GM21515 (cell line): ENCODE measurements at regions not wholly inside any gene's neighbourhood (a gene's known extent, or its start where the extent isn't known, plus 50 kb on each side); places are given as distances from the start of the nearest gene placed in this dataset.
"Not testable (repeated sequence)": the region's sequence is repeated elsewhere in the genome, so short reads cannot be mapped to it uniquely, and the experiment has no call there.

Experiments
- ATAC-seq: cut with Tn5 transposase; IDR thresholded peaks from one replicate; pipeline ENCODE4 v1.9.1; 2021; ENCODE audit not compliant: unreplicated experiment

DNA sequence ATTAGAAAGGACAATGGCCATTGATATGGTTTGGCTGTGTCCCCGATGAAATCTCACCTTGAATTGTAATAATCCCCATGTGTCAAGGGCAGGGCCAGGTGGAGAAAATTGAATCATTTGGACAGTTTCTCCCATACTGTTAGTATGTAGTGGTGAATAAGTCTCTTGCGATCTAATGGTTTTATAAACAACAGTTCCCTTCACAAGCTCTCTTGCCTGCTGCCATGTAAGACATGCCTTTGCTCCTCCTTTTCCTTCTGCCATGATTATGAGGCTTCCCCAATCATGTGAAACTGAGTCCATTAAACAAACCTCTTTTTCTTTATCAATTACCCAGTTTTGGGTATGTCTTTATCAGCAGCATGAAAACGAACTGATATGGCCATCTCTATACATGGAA is 302.7 kb downstream of the SFMBT2 start:
- no peak for ATAC-seq

DNA sequence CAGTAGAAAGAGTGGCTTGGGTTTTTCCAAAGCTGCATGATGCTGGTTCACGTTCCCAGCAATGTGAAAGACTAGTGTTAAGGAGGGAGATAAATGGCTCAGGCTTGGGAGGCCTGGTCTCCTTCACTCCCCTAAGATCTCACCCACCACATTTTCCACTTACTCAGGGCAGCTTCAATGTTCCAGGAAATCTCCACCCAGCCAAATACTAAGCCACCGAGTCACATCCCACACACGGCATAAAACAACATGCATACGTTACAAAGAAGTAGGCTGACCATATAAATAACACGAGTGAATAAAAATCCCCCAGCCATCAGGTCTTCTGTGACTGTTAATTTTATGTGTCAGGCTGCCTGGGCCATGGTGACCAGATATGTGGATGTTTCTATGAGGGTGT is 303.5 kb downstream of the SFMBT2 start:
- ATAC-seq = no peak

GRCh38 chr10:7104379-7104778 is 306.5 kb downstream of the SFMBT2 start:
- ATAC-seq = not testable (repeated sequence)

GRCh38 chr10:7102557-7103349 is 308.1 kb downstream of the SFMBT2 start:
- ATAC-seq = peak; percentile 67

- ATAC-seq = no peak
Measured at GRCh38 chr10:7102084-7102483, 308.8 kb downstream of the SFMBT2 start.

- ATAC-seq = no peak
Measured at GRCh38 chr10:7101451-7101850, 309.4 kb downstream of the SFMBT2 start.

DNA sequence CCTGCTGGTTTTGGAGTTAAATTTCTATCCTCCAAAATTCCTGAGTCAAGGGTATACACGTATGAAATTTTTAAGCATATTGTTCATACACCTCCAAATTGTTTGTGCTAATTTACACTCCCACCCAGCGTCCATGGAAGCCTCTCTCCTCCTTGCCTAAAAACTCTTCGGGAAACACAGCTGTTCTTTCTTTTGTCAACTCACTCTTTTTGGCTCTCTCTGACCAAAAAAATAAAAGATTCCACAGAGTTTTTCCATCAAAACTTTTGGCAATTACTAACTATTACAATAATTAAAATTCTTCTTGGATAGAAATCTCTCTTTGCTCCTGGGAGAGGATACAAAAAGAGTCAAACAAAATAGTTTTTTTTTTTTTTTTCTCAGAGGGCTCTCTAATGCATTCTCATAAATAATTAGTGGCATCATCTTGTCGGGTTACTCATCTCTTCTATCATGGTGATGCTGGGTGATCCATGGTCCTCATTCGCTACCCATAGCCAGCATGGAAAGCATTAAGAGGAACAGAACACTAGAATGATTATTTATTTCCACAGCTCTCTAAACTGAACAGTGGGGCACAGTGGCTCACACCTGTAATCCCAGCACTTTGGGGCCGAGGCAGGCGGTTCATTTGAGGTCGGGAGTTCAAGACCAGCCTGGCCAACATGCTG is 310.7 kb downstream of the SFMBT2 start:
- no peak for ATAC-seq

DNA sequence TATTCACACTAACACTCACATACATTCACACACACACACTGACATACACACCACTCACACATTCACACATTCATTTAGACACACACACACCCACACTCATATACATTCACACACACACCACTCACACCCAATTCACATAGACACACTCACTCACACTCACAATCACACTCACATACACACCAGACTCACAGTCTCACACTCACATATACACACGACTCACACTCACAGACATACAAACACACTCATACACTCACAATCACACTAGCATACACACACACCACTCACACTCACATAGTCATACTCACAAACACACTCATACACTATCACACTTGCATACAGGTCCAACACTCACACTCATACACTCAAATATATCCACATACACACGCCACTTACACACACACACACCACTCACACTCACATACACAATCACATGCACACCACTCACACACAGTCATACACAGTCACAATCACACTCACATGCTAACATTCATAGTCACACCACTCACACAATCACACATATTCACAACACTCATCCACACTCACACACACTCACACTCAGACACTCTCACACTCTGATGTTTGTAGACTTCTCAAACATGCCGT is 312.6 kb downstream of the SFMBT2 start:
- no peak for ATAC-seq

GRCh38 chr10:7094781-7095180 is 316.1 kb downstream of the SFMBT2 start:
- no peak for ATAC-seq

- ATAC-seq = no peak
Measured at GRCh38 chr10:7093368-7093767, 317.5 kb downstream of the SFMBT2 start.

GRCh38 chr10:7092603-7093002 is 318.2 kb downstream of the SFMBT2 start:
- ATAC-seq = no peak

DNA sequence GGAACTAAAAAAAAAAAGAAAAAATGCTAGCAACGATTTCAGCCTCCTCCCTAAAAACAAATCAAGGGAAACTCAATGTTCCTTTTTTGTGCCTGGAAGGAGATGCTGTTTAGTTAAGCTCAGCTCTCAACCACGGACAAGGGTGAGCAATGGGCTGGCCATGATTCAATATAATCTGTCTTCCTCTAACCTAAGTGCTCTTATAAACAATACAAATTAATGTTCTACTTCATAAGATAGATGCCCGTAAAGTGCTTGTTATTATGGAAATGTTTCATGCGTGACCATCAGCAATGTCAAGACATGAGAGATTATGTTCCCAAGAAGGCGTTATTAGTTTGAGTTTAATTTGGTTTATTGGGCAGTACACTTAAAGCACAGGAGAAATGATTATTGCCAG is 320.3 kb downstream of the SFMBT2 start:
- no peak for ATAC-seq

DNA sequence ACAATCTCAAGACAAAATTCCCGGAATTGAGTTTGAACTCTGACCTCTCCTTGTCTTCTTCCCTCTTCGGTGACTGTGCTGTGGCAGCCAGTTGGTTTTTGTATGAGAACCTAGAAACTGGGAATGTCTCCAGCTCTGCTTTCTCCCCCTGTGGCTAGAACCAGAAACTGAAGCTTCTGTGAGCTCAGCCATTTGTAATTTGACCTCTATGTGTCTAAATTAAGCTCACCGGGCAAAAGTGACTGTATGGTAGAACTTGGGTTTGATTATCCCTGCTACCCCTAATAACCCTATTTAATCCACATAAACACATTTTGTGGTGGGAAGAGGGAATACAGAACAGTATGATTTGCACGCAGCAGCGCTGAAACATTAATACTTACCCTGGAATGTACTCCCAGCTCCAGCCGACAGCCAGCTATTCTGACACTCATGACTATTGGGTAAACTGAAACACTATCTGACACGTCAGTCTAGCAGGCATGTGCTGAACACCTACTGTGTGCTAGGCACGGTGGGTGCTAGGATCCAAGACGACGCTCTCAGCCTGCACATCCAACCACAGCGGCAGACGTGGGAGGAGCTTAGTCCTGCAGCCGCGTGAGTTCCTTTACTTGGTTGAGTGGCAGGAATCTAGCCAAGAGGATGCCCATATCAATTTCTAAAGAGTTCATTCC is 324.8 kb downstream of the SFMBT2 start:
- no peak for ATAC-seq

DNA sequence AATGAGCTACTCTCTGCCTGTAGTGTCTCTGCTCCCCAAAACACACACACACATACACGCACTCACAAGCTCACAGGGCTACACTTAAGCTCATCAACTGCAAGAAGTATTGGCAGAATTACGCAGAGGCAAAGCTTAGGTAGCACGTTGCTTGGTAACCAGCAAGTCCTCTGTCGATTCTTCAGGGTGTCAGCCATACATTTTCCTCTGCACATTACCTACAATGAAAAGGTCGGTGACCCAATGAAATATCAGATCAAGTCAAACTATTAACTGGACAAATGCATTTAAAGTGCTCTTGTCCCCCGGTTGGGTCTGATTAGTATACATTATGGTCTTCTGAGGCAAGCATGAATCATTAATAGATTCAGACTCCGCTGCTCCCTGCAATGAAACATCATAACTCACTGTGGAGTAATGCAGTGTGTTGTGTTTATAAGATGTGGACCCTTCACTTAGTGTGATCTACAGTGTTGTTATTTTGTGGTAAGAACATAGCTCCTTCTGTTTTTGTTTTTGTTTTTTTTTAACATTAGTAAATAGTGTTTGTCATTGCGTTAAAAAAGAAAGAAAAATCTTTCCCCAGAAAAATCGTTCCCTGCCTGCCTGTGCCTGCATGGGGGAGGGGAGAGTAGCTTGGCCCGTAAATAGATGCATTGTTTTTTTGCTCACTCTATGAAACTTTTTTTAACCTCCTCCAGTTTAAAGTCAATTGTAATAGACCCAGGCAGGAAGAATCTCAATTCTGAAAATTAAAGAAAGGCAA is 325.5 kb downstream of the SFMBT2 start:
- no peak for ATAC-seq

DNA sequence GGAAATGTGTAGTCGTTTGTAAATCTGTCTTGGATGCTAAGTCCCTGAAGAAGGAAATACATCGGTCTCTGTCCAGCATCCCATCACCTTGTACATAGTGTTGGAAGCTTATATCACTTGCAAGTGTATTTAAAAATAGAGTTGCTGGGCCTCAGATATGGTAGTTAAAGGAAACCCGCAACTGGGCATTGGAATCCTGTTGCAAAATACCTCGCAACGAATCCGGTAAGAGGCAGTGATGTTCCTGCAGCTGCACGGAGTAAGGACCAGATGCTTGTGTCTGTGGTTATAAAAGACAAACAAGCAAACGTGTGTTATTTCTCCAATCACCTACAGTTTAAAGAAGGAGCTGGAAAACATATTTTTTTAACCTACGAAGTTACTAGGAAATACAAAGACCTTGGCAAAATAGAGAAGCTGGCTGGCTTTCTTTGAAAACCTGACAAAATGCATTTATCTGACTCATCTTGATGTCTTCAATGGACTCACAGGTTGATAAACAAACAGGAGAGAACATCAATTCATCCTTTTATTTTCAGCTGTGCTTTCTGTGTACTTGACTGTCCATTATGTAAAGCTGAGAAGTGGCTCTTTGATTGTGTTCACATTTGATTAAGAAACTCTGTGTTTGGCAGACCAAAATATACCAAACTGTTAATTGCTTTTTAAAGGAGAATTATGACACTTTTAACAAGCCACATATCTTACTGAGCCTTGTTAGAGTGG is 326.4 kb downstream of the SFMBT2 start:
- no peak for ATAC-seq

GRCh38 chr10:7082967-7083366 is 327.9 kb downstream of the SFMBT2 start:
- no peak for ATAC-seq

- ATAC-seq = no peak
Measured at GRCh38 chr10:7077880-7078279, 333.0 kb downstream of the SFMBT2 start.

DNA sequence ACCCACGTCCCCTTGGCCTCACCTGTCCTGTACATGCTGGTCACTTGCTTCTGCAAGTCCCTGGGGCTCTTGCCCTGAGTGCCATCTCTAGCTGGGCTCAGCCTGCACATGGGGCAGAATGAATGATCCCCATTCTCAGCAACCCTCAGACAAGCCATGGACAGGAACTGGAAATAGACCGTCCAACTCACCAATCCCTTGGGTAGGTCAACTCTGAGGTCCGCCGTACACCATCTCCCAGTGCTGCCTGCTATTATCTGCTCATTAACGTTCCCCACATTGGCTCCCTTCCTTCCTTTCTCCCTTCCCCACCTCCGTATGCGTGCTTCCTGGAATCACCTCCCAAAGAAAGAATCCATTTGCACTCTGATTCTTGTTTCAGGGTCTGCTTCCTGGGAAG is 335.0 kb downstream of the SFMBT2 start:
- no peak for ATAC-seq

DNA sequence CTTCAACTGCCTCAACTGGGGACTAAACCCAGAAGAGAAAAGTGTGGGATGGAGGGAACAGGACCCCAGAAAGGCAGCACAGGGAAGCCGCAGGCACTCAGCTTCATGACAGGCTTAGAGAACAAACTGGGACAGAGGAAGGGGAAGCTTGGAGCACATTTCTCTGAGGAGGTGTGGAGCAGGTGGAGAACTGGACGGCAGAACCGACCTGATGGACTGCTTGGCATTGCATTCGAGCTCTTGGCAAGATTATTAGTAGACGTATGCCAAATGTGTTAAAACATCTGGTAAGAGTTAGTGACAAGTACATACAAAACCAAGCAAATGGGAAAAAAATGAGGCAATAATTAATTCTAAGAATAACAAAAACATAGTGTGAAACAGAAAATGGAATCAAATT is 335.7 kb downstream of the SFMBT2 start:
- no peak for ATAC-seq

DNA sequence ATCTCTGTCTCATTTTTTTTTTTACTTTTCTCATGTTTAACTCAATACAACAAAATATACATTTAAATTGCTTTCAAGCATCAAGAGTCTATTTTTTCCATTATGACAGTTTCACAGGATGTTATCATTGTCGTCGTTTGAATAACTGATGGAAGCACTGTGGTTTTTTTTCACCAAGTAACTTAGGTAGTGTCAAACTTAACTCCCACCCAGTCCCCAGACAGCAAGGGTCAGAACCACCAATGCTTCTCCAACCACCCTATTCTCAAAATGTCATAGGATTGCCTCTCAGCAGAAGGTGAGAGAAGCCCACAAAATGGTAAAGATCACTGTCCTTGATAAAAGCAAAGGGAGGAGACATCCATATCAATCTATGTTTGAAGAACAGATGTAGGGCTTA is 339.4 kb downstream of the SFMBT2 start:
- no peak for ATAC-seq
